Breast epithelium (tissue), 3 donors: ENCODE measurements at regions not wholly inside any gene's neighbourhood (a gene's known extent, or its start where the extent isn't known, plus 50 kb on each side); places are given as distances from the start of the nearest gene placed in this dataset.

Source experiments
- CTCF ChIP-seq, 3 donors: fragments of 450-650 bp; IDR thresholded peaks; one replicate each; pipeline ENCODE4 v1.5.1; 2016 to 2017; ENCODE audit warnings: antibody characterized with exemption in 3 of 3, mild to moderate bottlenecking in 3 of 3, moderate library complexity in 3 of 3
- POLR2A ChIP-seq: fragments of 450-650 bp; IDR thresholded peaks from one replicate; pipeline ENCODE4 v1.6.1; 2016; ENCODE audit warnings: antibody characterized with exemption, mild to moderate bottlenecking, moderate library complexity
- POLR2AphosphoS5 ChIP-seq, 3 donors: sonication (generic); formaldehyde crosslinking; IDR thresholded peaks; one replicate each; pipeline ENCODE4 v1.6.1; 2017; ENCODE audit warnings: antibody characterized with exemption in 3 of 3

DNA sequence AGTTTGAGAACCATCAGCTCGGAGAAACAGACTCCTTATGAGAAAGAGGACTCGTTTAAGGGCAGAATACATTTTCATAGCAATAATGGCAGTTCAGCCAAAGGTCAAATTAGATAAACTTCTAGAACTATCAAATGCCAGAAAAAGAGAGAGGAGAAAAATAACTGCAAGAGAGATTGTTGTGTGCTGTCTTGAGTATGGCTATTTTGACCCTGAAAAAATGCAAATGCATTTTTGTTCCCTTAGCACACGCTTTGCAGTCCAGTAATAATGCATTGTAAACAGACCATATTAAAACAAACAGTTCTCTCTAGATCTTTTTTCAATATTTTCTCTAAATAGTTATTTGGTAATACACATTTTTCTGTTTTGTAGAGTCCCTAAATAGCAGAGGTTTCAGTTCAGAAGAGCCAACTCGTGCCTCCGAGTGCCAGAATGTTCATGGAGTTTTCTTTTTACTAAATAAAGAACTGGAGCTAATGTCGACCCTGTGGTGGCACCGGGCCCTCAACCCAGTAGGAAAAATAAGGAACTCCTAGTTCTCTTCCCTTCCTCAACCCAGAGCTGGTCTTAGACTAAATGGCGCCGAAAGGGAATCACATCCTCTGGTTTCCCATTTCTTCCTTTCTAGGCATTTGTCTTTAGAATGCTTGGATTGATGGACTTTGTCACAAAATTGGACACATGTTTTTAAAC, 298.0 kb downstream of the MAP2K4 start:
- TF ChIP-seq POLR2AphosphoS5 (IDR thresholded peaks at IDR 0.05), result no peak
- TF ChIP-seq CTCF (IDR thresholded peaks at IDR 0.05), result no peak
- no peak for TF ChIP-seq POLR2A
